ENCODE measurements at regions not wholly inside any gene's neighbourhood (a gene's known extent, or its start where the extent isn't known, plus 50 kb on each side); places are given as distances from the start of the nearest gene placed in this dataset.

DNA sequence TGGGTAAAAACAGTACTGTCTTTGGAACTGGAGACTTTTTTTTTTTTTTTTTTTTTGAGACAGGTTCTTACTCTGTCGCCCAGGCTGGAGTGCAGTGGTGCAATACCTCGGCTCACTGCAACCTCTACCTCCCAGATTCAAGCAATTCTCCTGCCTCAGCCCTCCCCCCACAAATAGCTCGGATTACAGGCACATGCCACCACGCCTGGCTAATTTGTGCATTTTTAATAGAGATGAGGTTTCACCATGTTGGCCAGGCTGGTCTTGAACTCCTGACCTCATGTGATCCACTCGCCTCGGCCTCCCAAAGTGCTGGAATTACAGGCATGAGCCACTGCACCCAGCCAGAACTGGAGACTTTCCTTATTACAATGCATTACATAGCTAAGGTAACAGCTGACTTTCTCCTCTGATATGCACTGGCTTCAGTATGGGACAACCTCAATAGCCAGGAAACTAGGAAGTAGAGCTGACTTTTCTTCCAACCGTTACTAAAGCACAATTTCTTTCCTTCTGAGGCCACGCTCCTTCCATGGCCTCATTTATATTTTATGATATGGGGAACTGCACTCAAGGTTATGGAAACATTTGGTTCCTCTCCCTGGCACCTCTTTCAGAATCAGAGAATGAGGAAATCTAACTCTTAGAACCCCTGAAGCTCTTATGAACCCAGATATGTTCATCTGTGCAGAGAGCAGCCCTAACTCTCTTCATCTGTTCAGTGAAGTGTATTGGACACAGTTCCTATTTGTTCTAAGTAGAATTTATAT lies 53.5 kb upstream of the FAM9B start:
- ChIA-PET POLR2A (no interaction called here), CTCF (interaction anchor here (1.4 kb wide), 1 partner anchor 9 kb away, joined by 4 read pairs; no protein-coding TSS in a partner anchor)
- no peak for DNase-seq (ENCODE audit: extremely low spot score)
- TF ChIP-seq, protein P1, sequence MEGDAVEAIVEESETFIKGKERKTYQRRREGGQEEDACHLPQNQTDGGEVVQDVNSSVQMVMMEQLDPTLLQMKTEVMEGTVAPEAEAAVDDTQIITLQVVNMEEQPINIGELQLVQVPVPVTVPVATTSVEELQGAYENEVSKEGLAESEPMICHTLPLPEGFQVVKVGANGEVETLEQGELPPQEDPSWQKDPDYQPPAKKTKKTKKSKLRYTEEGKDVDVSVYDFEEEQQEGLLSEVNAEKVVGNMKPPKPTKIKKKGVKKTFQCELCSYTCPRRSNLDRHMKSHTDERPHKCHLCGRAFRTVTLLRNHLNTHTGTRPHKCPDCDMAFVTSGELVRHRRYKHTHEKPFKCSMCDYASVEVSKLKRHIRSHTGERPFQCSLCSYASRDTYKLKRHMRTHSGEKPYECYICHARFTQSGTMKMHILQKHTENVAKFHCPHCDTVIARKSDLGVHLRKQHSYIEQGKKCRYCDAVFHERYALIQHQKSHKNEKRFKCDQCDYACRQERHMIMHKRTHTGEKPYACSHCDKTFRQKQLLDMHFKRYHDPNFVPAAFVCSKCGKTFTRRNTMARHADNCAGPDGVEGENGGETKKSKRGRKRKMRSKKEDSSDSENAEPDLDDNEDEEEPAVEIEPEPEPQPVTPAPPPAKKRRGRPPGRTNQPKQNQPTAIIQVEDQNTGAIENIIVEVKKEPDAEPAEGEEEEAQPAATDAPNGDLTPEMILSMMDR (IDR thresholded peaks at IDR 0.05; ENCODE audit: control extremely low read depth, extremely low read depth, low read depth, missing control alignments) = no peak

DNA sequence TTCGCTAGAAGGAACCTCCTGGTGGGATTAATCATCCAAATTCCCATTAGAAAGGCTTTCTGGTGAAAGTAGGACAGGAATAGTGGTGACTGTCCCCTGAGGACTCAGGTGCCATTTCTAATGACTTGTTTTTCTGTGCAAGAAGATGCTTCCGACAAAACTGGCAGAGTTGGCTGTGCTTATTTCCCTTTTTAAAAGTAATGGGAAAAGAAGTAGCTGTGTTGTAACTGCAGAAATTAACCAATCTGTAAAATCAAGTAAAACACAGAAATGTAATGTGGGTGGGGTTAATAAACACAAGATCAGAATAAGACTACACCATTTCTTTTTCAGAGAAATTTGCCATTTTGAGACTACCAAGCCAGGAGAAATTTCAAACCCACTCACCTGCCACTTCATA lies 55.0 kb upstream of the FAM9B start:
- TF ChIP-seq, protein P1 (IDR thresholded peaks at IDR 0.05; ENCODE audit: control extremely low read depth, extremely low read depth, low read depth, missing control alignments) = no peak
- no peak for DNase-seq (ENCODE audit: extremely low spot score)
- CTCF ChIA-PET = no interaction called here
- POLR2A ChIA-PET = no interaction called here

DNA sequence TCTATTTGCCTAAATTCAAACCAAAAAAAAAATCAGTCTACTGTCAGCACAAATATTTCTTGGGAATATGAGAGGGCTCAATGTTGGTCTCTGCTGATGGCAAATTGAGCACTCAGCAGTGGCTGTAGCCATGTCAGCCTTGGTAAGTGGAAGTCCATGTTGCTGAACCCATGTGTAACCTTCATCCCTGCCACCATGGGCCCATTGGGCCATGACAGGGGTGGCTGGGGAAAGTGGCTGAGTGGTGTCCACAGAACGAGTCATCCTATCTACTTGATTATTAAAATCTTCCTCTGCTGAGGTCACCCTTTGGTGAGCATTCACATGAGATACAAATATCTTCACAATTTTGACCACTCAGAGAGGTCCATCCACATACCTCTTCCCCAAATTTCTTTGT lies 56.8 kb upstream of the FAM9B start:
- ChIA-PET POLR2A (no interaction called here), CTCF (no interaction called here)
- no peak for DNase-seq (ENCODE audit: extremely low spot score)
- TF ChIP-seq, protein P1 (IDR thresholded peaks at IDR 0.05; ENCODE audit: control extremely low read depth, extremely low read depth, low read depth, missing control alignments) = no peak

DNA sequence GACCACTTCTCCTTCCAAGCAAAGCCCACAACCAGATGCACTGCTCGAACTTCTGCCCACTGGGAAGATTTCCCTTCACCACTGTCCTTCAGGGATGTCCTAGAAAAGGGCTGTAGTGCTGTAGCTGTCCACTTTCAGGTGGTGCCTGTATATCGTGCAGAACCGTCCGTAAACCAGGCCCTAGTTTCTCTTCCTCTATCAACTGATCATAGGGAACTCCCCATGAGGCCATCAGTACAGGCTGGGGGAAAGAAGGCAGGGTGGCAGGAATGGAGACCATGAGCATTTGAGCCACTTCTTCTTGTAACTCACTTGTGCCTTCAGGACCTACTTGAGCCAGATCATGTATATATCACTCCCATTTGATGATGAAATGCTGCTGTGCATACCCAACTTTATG lies 57.3 kb upstream of the FAM9B start:
- CTCF ChIA-PET = no interaction called here
- no peak for DNase-seq (ENCODE audit: extremely low spot score)
- TF ChIP-seq, protein P1 (IDR thresholded peaks at IDR 0.05; ENCODE audit: control extremely low read depth, extremely low read depth, low read depth, missing control alignments) = no peak

DNA sequence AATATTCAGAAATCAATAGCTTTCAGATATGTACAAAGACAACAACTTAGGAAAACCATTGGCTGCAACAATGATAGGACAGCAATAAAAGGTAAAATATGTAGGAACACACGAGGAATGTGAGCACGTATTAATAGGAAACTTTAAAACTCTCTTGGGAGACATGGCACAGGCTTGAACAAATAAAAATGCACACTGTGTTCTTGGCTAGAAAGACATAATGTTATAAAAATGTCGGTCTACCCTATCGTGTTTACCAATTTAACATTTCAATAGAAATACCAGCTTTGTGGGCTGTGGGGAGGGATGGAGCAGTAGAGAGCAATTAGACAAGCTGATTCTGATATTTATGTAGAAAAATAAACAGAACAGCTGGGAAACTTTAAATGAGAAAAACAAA lies 69.0 kb upstream of the FAM9B start:
- no peak for DNase-seq (ENCODE audit: extremely low spot score)
- TF ChIP-seq, protein P1 (IDR thresholded peaks at IDR 0.05; ENCODE audit: control extremely low read depth, extremely low read depth, low read depth, missing control alignments) = no peak
- ChIA-PET POLR2A (no interaction called here), CTCF (no interaction called here)

More for the DNA sequence above, 57.3 kb upstream of the FAM9B start:
- POLR2A ChIA-PET = no interaction called here

DNA sequence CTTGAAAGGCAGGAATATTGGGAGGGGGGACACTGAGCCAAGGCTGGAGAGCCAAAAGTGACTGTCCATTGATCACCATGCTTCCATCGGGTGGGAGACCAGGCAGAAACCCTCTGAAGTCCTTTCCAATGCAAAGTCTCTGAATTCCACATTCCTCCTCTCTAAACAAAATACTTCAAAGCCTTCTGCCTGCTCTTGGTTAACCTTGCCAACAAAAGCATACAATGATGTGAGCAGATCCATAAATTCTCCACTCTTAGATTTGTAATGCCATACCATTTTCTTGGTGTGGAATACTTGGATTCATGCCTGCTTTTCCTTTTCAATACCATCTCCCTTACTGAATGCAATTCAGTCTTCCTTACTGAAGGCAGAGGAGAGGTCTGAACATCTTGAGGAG lies 74.1 kb upstream of the FAM9B start:
- no peak for DNase-seq (ENCODE audit: extremely low spot score)
- CTCF ChIA-PET = no interaction called here
- POLR2A ChIA-PET = no interaction called here

More for the DNA sequence above, 74.1 kb upstream of the FAM9B start:
- TF ChIP-seq, protein P1 (IDR thresholded peaks at IDR 0.05; ENCODE audit: control extremely low read depth, extremely low read depth, low read depth, missing control alignments) = no peak

Data from GM10248 (cell line).